ENCODE measurements at regions not wholly inside any gene's neighbourhood (a gene's known extent, or its start where the extent isn't known, plus 50 kb on each side); places are given as distances from the start of the nearest gene placed in this dataset.

- TF ChIP-seq SIN3A (IDR thresholded peaks at IDR 0.05; ENCODE audit: borderline replicate concordance, low read depth, low read length) (no peak), CTCF (CRISPR knock-in tag; IDR thresholded peaks at IDR 0.05) (no peak)
These were observed 230.3 kb upstream of the LYPLAL1 start for GRCh38 chr1:218943371-218943770.

Measured in HepG2 (cell line).